Astrocyte of the cerebellum (primary cell): ENCODE measurements at regions not wholly inside any gene's neighbourhood (a gene's known extent, or its start where the extent isn't known, plus 50 kb on each side); places are given as distances from the start of the nearest gene placed in this dataset.
"Not testable (repeated sequence)": the region's sequence is repeated elsewhere in the genome, so short reads cannot be mapped to it uniquely, and the experiment has no call there.

Experiments
- DNase-seq: peaks from one replicate; pipeline ENCODE4 v3.0.0-alpha.2; 2011; ENCODE audit warnings: low read depth
- H3K4me3 ChIP-seq: 2 replicates; pipeline ENCODE4 v1.5.1; 2011; ENCODE audit warnings: mild to moderate bottlenecking, low read depth, low read length, moderate library complexity
- CTCF ChIP-seq: IDR thresholded peaks from 2 replicates; pipeline ENCODE4 v1.5.1; 2012; ENCODE audit warnings: low read length, low read depth, moderate library complexity, mild to moderate bottlenecking; ENCODE audit errors: missing control alignments
- in situ Hi-C: cut with HindIII; loops from 2 replicates; pipeline ENCODE4 v1.10.0; 2017; ENCODE audit warnings: low sequenced_read_pairs

DNA sequence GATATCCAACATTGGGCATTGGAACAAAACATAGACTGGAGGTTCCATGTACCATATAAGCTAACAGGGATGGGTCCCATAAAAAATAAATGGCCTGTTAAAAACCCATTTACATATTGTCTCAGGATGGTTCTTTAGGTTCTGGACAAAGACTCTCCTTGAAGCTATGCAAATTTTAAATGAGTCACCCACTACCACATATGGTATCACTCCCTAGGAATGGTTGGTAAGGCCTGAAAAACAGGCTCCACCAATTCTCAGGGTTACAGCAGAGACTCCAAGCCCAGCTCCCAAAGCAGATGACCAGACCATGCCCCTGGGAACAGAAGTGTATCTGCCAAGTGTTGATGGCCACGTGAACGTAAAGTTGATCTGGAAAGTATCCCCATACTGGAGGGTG is 190.7 kb upstream of the SPHKAP start:
- H3K4me3 ChIP-seq, result no peak overlapping the region
- in situ Hi-C loops, result no loop called here
- DNase-seq, result no peak
- TF ChIP-seq CTCF, result no peak

DNA sequence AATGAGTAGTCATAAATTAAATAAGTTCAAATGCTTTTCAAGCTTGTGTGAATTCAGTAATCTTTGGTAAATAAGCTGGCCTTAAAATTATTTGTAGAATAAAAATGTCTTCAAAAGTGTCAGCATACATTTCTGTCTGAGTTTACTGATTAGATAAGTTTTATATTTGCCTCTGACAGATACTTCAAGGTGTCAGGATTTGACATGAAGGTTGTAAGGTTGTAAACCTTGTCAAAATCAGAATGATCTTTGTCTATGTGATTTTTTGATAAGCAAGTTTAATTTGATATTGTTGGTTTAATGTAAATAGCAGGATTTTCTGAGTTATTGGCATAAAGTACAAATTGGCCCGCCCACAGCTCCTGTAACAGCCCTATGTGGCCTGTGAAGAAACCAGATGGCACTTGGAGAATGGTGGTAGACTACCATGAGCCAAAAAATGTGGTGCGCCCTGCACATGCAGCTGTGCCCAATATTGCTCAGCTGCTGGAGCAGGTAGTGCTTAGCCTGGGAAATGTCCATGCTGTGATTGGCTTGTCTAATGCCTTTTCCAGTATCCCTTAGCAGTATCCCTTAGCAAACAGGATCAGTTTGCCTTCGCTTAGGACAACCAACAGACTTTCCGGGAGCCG is 188.0 kb upstream of the SPHKAP start:
- H3K4me3 ChIP-seq, result no peak overlapping the region
- in situ Hi-C loops, result no loop called here
- no peak for DNase-seq
- no peak for TF ChIP-seq CTCF

DNA sequence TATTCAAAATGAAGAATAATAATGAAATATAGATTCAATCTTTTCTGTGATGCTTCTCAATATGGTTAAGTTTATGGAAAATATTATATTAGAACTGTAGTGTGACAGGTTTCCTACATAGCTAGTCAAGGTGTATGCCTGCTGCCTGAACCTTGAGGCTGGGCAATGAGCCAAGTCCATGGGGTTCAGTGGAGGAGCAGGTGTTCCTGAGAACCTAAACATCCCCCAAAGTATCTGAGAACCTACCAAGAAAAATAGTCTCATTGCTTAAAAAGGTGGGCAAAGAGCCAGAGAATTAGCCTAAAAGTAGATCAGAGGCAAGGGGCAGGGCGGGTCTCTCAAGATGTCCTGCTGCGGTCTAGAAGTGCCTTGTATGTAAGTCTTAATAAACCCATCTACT is 185.9 kb upstream of the SPHKAP start:
- in situ Hi-C loops, result no loop called here
- no peak for DNase-seq
- H3K4me3 ChIP-seq, result no peak overlapping the region

GRCh38 chr2:228359473-228359872 is 178.0 kb upstream of the SPHKAP start:
- in situ Hi-C loops, result no loop called here

More for the DNA sequence above, 185.9 kb upstream of the SPHKAP start:
- TF ChIP-seq CTCF, result no peak

DNA sequence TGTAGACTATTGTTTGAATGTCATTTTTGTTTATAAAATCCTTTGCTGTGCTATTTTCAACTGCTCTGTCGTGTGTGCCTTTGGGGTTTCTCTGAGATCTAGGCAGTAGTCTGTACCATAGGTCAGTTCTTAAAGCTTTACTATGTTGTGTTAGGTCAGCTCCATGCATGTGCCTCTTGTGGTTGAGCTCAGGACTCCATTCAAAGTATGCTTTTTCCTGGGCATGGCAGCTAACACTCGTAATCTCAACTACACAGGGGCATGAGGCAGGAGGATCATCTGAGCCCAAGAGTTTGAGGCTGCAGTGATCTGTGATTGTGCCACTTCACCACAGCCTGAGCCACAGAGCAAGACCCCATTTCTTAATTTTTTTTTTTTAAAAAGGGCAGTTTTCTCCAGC is 174.4 kb upstream of the SPHKAP start:
- no peak for TF ChIP-seq CTCF
- no peak for DNase-seq
- H3K4me3 ChIP-seq, result no peak overlapping the region
- in situ Hi-C loops, result no loop called here

More at GRCh38 chr2:228359473-228359872, 178.0 kb upstream of the SPHKAP start:
- no peak overlapping the region for H3K4me3 ChIP-seq
- DNase-seq, result no peak
- TF ChIP-seq CTCF, result no peak

GRCh38 chr2:228352980-228353379 is 171.5 kb upstream of the SPHKAP start:
- in situ Hi-C loops, DNase-seq, H3K4me3 ChIP-seq: not testable (repeated sequence)

DNA sequence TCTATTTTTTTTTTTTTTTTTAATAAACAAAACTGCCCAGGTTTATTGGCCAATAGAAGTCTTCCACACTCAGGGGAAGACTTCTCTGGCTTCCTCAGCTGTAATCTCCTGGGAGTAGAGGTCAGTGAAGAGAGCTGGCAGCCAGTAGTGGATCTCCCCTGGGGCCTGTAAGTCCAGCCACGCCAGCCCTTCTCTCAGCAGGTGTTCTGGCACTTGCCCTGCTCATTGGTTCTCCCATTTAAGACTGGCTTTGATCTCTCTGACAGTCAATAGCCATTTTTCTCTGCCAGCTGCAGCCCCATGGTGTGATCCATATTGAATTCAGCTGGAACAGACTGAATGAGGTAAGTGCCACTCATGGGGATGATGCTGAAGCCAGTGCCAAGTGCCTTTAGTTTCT is 170.6 kb upstream of the SPHKAP start:
- in situ Hi-C loops, result no loop called here
- no peak for TF ChIP-seq CTCF
- H3K4me3 ChIP-seq, result no peak overlapping the region
- DNase-seq, result no peak
